IPS DF 6.9 (cell line): ENCODE measurements at regions not wholly inside any gene's neighbourhood (a gene's known extent, or its start where the extent isn't known, plus 50 kb on each side); places are given as distances from the start of the nearest gene placed in this dataset.

Experiments
- DNase-seq: peaks from one replicate; pipeline ENCODE4 v3.0.0-alpha.2; 2013; ENCODE audit warnings: low read depth, low spot score
- H3K27ac ChIP-seq: one replicate; pipeline ENCODE4 v1.5.1; 2013; ENCODE audit warnings: low read length, control low read depth
- H3K27me3 ChIP-seq: 2 replicates; pipeline ENCODE4 v1.6.1; 2013; ENCODE audit warnings: mild to moderate bottlenecking, low read length; ENCODE audit not compliant: control insufficient read depth, insufficient read depth
- H3K36me3 ChIP-seq: 2 replicates; pipeline ENCODE4 v1.6.1; 2013; ENCODE audit warnings: low read length; ENCODE audit not compliant: control insufficient read depth, insufficient read depth
- H3K4me1 ChIP-seq: 2 replicates; pipeline ENCODE4 v1.6.1; 2013; ENCODE audit warnings: low read length; ENCODE audit not compliant: control insufficient read depth, insufficient read depth
- H3K4me3 ChIP-seq: 2 replicates; pipeline ENCODE4 v1.5.1; 2013; ENCODE audit warnings: mild to moderate bottlenecking, low read length
- H3K9me3 ChIP-seq: 2 replicates; pipeline ENCODE4 v1.6.1; 2013; ENCODE audit warnings: low read length, inconsistent platforms; ENCODE audit not compliant: control insufficient read depth, insufficient read depth
- WGBS: extraction: QIAGEN DNeasy Blood & Tissue Kit; methylation state at CpG from one replicate; pipeline ENCODE4 v1.1.7; 2013; ENCODE audit warnings: mixed read lengths, missing lambda C conversion rate; ENCODE audit not compliant: insufficient read length, insufficient coverage; 5-methylcytosine and 5-hydroxymethylcytosine counted together

DNA sequence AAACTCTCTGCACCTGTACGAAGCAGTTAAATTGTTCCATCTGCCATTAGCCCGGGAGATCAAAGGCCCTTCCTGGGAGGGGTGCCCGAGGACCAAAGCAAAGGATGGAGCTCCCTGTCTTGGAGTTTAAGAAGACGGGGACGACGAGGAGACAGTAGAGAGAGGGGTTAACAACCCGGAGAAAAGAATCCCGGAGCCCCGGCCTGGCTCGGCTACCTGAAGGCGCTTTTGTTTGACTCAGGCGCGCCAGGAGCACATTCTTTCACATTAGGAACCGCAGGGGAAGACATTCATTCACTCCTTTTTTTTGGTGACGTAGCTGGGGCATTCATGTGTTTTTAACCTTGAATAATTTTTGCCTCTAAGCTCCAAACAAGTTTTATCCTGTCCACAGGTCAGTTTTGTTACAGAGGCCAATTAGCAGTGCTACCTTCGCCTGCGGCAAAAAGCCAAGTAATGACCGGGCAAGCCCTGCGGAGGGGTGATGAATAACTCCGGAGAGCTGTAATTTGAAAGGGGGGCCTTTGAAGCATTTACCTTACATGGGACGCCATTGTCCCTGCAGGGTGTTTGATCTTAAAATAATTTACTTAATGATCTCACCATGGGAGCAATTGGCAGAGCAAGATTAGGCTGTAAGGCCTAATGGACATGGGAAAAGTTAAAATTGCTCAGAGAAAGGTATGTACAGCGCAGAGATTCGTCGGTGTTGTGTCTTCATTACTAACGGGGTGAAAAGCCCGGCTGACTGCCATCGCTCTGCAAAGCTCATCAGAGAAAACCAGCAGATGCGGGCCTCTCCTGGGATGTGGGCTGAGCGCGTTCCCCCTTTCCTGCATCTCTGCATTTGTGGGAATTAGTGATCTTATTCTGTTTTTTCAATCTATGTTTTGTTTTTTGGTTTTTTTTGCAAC is 258.0 kb upstream of the SP4 start:
- no peak overlapping the region for H3K27ac ChIP-seq
- peak overlapping the region; percentile 38; the same call in 1 of the 2 replicates for H3K4me3 ChIP-seq
- H3K27me3 ChIP-seq: no peaks in the 10 kb centered on the region
- peaks cover 4% of the 10 kb centered on the region; the same call in 1 of the 2 replicates for H3K4me1 ChIP-seq
- no peaks in the 10 kb centered on the region for H3K9me3 ChIP-seq
- no peaks in the 10 kb centered on the region for H3K36me3 ChIP-seq
- DNase-seq: peak; percentile 57
- WGBS: no CpG with 5 or more reads among the region's 30 CpGs

DNA sequence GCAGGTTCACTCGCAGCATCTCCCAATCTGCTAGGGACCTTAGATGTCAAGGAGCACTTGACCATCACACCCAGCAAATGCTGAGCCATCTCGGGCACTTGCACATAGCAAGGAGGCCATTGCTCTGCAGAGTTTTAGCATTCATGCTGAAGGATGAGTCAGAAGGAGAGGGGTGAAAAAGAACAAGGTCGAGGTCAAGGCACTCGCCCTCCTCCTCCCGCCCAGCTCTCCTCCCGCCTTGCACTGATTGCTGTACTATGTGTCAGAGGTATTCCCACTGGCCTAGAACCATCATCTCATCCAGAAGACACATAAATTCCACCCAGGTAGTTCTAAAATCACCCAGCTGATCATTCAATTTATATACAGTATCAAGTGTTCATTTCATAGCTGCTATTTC is 255.1 kb upstream of the SP4 start:
- Histone ChIP-seq H3K4me3 (no peak overlapping the region), H3K9me3 (no peaks in the 10 kb centered on the region), H3K27ac (no peak overlapping the region), H3K27me3 (no peaks in the 10 kb centered on the region), H3K4me1 (peaks cover 5% of the 10 kb centered on the region; the same call in 1 of the 2 replicates), H3K36me3 (no peaks in the 10 kb centered on the region)
- no CpG with 5 or more reads among the region's 6 CpGs for WGBS
- DNase-seq: no peak

DNA sequence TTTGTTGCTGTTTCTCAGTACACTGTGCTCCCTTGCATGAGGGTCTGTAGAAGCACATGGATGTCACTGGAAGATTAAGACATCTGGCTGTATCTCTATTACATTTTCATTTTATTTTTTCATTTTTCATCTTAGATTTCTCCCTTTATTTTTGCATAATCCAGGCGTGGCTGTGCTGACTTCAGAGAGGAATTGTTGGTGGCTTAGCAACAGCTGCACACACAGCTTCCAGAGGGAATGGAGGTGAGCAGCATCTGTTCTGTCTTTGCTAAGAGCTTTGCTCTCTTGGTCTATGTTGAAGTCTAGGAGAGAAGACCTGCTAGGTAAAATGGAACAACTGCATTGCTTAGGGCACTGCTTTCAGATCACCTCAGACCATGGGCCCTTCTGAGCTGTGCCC is 254.4 kb upstream of the SP4 start:
- Histone ChIP-seq H3K27ac (no peak overlapping the region), H3K9me3 (no peaks in the 10 kb centered on the region), H3K4me3 (no peak overlapping the region), H3K4me1 (peaks cover 2% of the 10 kb centered on the region; the same call in 1 of the 2 replicates), H3K36me3 (no peaks in the 10 kb centered on the region), H3K27me3 (no peaks in the 10 kb centered on the region)
- DNase-seq: no peak
- no CpG with 5 or more reads among the region's 1 CpG for WGBS

DNA sequence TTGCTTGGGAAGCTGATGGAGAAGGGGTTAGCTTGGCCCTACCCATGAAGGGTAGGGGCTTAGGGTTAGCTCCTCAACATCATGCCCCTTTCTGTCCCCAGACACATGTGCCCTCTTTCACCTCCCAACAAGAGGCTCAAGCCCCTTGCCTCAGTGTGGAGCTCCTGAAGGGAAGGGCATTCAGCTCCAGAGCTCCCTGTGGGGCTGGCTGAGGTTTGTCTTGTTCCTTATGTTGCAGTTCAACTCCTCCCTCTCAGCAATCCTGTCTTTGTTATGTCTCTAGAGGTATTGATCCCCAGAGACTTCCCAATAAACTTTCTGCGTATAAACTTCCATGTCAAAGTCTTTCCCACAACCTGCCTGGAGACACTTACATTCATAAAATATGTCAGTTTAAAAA is 252.2 kb upstream of the SP4 start:
- Histone ChIP-seq H3K9me3 (no peaks in the 10 kb centered on the region), H3K4me1 (0 out of 2 replicates have a peak, but pooled peaks cover 1% of the 10 kb centered on the region), H3K27ac (no peak overlapping the region), H3K4me3 (no peak overlapping the region), H3K27me3 (no peaks in the 10 kb centered on the region), H3K36me3 (no peaks in the 10 kb centered on the region)
- no CpG with 5 or more reads among the region's 1 CpG for WGBS
- no peak for DNase-seq

DNA sequence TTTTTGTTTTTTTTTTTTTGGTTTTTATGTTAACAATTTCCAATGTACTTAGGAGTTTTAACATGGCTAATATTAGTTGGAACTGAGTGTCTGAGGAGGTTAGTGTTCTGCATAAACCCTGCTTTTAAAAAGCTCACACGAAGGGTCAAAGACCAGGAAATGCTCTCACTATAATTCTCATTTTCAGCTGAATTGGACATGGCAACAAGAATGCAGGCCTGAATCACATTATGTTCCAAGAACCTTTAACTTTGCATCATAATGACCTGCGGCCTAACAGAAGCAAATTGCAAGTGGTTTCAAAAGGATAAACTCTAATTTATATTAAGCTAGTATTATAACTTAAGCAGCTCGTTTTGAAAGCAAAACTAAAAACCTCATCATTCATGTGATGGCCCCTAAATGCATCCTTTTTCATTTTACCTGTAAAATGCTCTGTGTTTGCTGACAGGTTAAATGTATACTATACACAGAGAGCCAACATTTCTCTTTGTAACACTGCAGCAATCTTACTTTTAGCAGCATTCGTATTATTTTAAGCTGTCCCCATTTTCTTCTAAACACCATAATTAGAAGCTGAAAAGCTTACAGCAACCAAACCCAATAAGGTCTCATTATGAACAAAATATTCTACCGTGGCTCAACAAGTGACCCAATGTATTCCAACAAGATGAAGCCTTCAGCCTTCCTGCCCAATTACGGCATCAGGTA is 242.8 kb upstream of the SP4 start:
- Histone ChIP-seq H3K36me3 (no peaks in the 10 kb centered on the region), H3K27ac (no peak overlapping the region), H3K4me1 (no peaks in the 10 kb centered on the region), H3K27me3 (no peaks in the 10 kb centered on the region), H3K4me3 (no peak overlapping the region), H3K9me3 (no peaks in the 10 kb centered on the region)
- DNase-seq: no peak
- WGBS: no CpG with 5 or more reads among the region's 6 CpGs

DNA sequence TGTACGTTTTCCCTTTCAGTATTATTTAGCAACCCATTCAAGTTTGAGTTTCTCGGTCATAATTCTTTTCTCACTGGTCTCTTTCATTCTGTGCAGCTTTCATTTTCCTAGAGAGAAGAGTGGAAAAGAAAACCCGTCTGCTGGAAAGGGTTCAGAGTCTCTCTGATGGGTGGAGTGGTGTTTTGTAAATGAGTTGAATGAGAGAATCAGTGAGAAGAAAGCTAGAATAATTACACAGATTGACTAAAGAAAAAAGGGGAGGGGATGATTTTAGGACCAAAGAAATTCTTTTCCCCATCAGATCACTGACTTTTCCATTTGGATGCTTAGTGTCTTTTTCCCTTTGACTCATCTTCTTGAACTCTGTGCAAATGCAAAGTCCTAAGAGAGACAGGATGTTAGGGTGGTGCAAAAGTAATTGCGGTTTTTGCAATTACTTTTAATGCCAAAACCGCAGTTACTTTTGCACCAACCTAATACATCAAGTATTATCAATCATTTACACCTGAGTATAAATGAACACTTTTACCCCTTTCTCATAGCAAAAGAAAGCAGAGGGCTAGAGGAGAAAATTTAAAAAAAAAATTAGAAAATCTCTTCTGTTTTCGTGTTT is 242.1 kb upstream of the SP4 start:
- no peaks in the 10 kb centered on the region for H3K4me1 ChIP-seq
- no peak overlapping the region for H3K4me3 ChIP-seq
- DNase-seq: no peak
- H3K27me3 ChIP-seq: no peaks in the 10 kb centered on the region
- no CpG with 5 or more reads among the region's 6 CpGs for WGBS
- H3K36me3 ChIP-seq: no peaks in the 10 kb centered on the region
- H3K27ac ChIP-seq: no peak overlapping the region
- H3K9me3 ChIP-seq: no peaks in the 10 kb centered on the region

DNA sequence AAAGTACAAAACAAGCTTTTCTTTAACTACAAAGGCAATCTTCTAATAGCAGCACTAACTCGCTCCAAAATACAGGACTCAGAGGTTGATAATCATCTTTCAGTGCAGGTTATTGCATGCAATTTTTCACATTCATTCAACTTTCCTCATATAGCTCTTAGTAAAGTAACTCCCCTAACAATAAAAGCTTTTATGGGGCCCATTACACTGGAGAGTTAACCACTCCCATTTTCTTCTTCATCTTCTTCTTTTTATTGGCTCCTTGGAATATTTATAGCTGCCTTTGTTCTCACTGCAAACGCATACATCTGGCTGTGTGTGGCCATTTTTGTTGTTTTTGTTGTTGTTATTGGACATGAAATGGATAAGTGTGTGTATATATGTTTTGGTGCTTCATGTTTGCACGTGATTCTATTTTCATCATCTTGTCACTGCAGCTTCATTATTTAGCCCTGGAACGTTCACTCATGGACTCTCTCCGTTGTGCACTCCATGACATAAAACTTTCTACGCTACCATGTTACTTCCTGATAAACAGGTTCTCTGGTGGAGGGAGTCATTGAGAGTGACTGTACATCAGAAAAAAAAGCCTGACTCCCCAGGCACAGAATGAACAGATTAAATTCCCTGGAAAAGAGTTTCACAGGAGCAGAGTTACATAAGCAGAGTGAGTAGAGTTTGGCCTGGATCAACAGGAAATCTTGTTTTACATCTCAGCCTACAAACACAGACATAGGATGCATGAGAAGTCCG is 236.4 kb upstream of the SP4 start:
- Histone ChIP-seq H3K27me3 (no peaks in the 10 kb centered on the region), H3K27ac (no peak overlapping the region), H3K36me3 (no peaks in the 10 kb centered on the region), H3K9me3 (no peaks in the 10 kb centered on the region), H3K4me1 (peaks cover 5% of the 10 kb centered on the region; the same call in 1 of the 2 replicates), H3K4me3 (no peak overlapping the region)
- no peak for DNase-seq
- WGBS: no CpG with 5 or more reads among the region's 7 CpGs

DNA sequence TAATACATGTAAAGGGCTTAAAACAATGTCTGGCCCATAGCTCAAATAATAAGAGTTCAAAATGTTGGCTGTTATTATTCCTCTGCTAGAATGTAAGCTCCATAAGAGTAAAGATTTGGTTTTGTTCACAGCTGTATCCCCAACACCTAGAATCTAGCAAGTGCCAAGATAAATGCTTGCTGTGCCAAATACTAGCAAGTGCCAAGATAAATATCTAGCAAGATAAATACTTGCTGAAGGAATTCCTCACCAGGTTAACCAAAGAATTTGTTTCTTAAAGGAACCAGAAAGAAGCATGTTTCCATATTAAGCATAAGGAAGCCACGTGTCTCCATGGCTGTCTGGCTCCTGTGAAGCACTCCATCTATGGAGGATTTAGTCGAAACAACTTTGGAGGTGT is 235.2 kb upstream of the SP4 start:
- no peak for DNase-seq
- Histone ChIP-seq H3K4me3 (no peak overlapping the region), H3K36me3 (no peaks in the 10 kb centered on the region), H3K4me1 (peaks cover 5% of the 10 kb centered on the region; the same call in 1 of the 2 replicates), H3K27me3 (no peaks in the 10 kb centered on the region), H3K27ac (no peak overlapping the region), H3K9me3 (no peaks in the 10 kb centered on the region)
- no CpG with 5 or more reads among the region's 2 CpGs for WGBS

DNA sequence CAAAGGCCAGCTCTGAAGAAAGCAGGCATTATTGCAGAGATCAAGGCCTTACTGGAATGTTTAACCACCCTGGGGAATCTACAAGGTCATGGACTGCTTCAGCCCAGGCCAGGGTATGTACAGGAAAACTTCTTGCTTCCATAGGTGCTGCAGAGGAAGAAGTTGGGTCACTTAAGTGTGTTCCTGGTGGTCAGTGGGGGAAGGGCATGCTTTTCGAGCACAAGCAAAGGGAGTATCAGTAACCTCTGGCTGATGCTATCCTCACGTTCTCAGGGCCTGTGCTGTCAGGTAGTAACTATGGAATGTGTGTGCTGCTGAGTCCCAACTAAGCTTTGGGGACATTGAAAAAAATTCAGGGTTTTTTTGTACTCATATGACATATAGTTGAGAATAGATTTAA is 234.0 kb upstream of the SP4 start:
- no peaks in the 10 kb centered on the region for H3K36me3 ChIP-seq
- WGBS: no CpG with 5 or more reads among the region's 2 CpGs
- no peak for DNase-seq

DNA sequence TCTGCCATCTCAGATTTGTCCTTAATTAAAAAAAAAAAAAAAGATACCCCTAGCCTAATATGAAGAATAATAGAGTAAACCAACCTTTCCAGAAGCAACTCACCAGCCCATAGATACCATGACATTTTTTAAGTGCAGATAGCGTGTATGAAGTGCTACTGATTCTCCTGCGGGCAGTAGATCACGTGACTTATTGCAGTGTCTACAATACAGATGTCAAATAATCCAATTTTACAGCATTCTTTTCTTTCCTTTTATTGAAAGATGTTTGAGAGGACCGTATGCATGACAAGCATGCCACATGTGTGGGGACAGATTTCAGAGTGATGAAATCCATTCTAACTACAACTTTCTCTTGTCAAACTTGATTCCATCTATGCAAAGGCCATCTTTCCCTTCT is 232.9 kb upstream of the SP4 start:
- no CpG with 5 or more reads among the region's 4 CpGs for WGBS
- H3K4me3 ChIP-seq: no peak overlapping the region
- no peaks in the 10 kb centered on the region for H3K27me3 ChIP-seq
- peaks cover 5% of the 10 kb centered on the region; the same call in 1 of the 2 replicates for H3K4me1 ChIP-seq
- H3K27ac ChIP-seq: no peak overlapping the region
- no peaks in the 10 kb centered on the region for H3K36me3 ChIP-seq
- H3K9me3 ChIP-seq: no peaks in the 10 kb centered on the region
- DNase-seq: no peak

More for the DNA sequence above, 234.0 kb upstream of the SP4 start:
- Histone ChIP-seq H3K9me3 (no peaks in the 10 kb centered on the region), H3K27me3 (no peaks in the 10 kb centered on the region), H3K4me3 (no peak overlapping the region), H3K27ac (no peak overlapping the region), H3K4me1 (peaks cover 5% of the 10 kb centered on the region; the same call in 1 of the 2 replicates)
